Natural killer cell (primary cell): ENCODE measurements at regions not wholly inside any gene's neighbourhood (a gene's known extent, or its start where the extent isn't known, plus 50 kb on each side); places are given as distances from the start of the nearest gene placed in this dataset.

Experiments
- ATAC-seq, 3 donors: fragments of 150-1000 bp in 2 of 3; fragments of 200-7000 bp in 1 of 3; cut with Tn5 transposase; 1 replicate in 1 of 3; 2 replicates in 2 of 3; pipeline ENCODE4 v1.10.0; 2021; ENCODE audit warnings: mild to moderate bottlenecking in 2 of 3, moderate library complexity in 2 of 3
- DNase-seq, 2 donors: peaks; one replicate each; pipeline versions ENCODE4 v3.0.0 to v3.0.0-alpha.2; 2013 to 2021; ENCODE audit warnings: mixed read lengths in 1 of 2
- H3K27ac ChIP-seq: one replicate; pipeline ENCODE4 v1.5.1; 2013; ENCODE audit warnings: mild to moderate bottlenecking, low read length
- H3K27me3 ChIP-seq: one replicate; pipeline ENCODE4 v1.6.1; 2013; ENCODE audit warnings: low read length; ENCODE audit not compliant: control insufficient read depth, insufficient read depth
- H3K36me3 ChIP-seq: one replicate; pipeline ENCODE4 v1.6.1; 2013; ENCODE audit warnings: low read length; ENCODE audit not compliant: control insufficient read depth, insufficient read depth
- H3K4me1 ChIP-seq: one replicate; pipeline ENCODE4 v1.6.1; 2013; ENCODE audit warnings: low read length; ENCODE audit not compliant: control insufficient read depth, insufficient read depth
- H3K4me3 ChIP-seq: one replicate; pipeline ENCODE4 v1.5.1; 2013; ENCODE audit warnings: low read length
- H3K9me3 ChIP-seq: one replicate; pipeline ENCODE4 v1.6.1; 2013; ENCODE audit warnings: low read length; ENCODE audit not compliant: control insufficient read depth, insufficient read depth
- H3K27ac Mint-ChIP-seq, 2 donors: one replicate each; pipeline ENCODE4 v1.8.0; 2022; ENCODE audit warnings: mild to moderate bottlenecking in 2 of 2, mixed read lengths in 2 of 2, moderate library complexity in 1 of 2
- H3K27me3 Mint-ChIP-seq, 2 donors: one replicate each; pipeline ENCODE4 v1.8.0; 2022; ENCODE audit warnings: low read depth in 2 of 2, mixed read lengths in 2 of 2
- H3K36me3 Mint-ChIP-seq: one replicate; pipeline ENCODE4 v1.8.0; 2022; ENCODE audit warnings: mixed read lengths
- H3K4me1 Mint-ChIP-seq, 2 donors: one replicate each; pipeline ENCODE4 v1.8.0; 2022; ENCODE audit warnings: mixed read lengths in 2 of 2
- H3K4me3 Mint-ChIP-seq: one replicate; pipeline ENCODE4 v1.8.0; 2022; ENCODE audit warnings: mild to moderate bottlenecking, moderate library complexity, mixed read lengths
- H3K9me3 Mint-ChIP-seq, 2 donors: one replicate each; pipeline ENCODE4 v1.8.0; 2022; ENCODE audit warnings: mixed read lengths in 2 of 2
- CTCF ChIP-seq: fragments of 200-600 bp; IDR thresholded peaks from one replicate; pipeline ENCODE4 v1.8.0; 2022; ENCODE audit warnings: antibody characterized with exemption
- WGBS: methylation state at CpG from one replicate; pipeline ENCODE4 v1.1.7; 2013; ENCODE audit warnings: missing lambda C conversion rate; ENCODE audit not compliant: insufficient coverage; 5-methylcytosine and 5-hydroxymethylcytosine counted together
- intact Hi-C: fragments of 100-400 bp; cut with micrococcal nuclease; formaldehyde crosslinking; loops from one replicate; pipeline ENCODE4 v1.14.2; 2022

- H3K36me3 ChIP-seq: no peaks in the 10 kb centered on the region
Observed at GRCh38 chr9:103811462-103811861, 282.6 kb upstream of the SMC2 start.

GRCh38 chr9:103816146-103816545, 278.0 kb upstream of the SMC2 start:
- no peak overlapping the region for H3K27ac ChIP-seq
- no peaks in the 10 kb centered on the region for H3K27me3 Mint-ChIP-seq
- TF ChIP-seq CTCF: no peak
- no peak overlapping the region for H3K4me3 ChIP-seq
- ATAC-seq (no peak), DNase-seq (no peak)
- no peaks in the 10 kb centered on the region for H3K9me3 ChIP-seq
- H3K36me3 ChIP-seq: no peaks in the 10 kb centered on the region
- H3K4me1 Mint-ChIP-seq: no peaks in the 10 kb centered on the region
- no peak overlapping the region for H3K4me3 Mint-ChIP-seq
- intact Hi-C loops: no loop called here
- H3K27ac Mint-ChIP-seq: no peak overlapping the region
- no peaks in the 10 kb centered on the region for H3K27me3 ChIP-seq
- WGBS: 90% methylated on average over 3 of the region's 4 CpGs
- H3K4me1 ChIP-seq: no peaks in the 10 kb centered on the region
- peaks cover 6 to 10% of the 10 kb centered on the region in 2 donors for H3K9me3 Mint-ChIP-seq
- H3K36me3 Mint-ChIP-seq: no peaks in the 10 kb centered on the region

More at GRCh38 chr9:103811462-103811861, 282.6 kb upstream of the SMC2 start:
- Histone ChIP-seq H3K4me1 (no peaks in the 10 kb centered on the region), H3K9me3 (no peaks in the 10 kb centered on the region), H3K27me3 (no peaks in the 10 kb centered on the region), H3K4me3 (no peak overlapping the region), H3K27ac (no peak overlapping the region)
- TF ChIP-seq CTCF: no peak
- ATAC-seq (no peak), DNase-seq (no peak)
- peaks cover 5 to 14% of the 10 kb centered on the region in 2 donors for H3K9me3 Mint-ChIP-seq
- no peak overlapping the region for H3K4me3 Mint-ChIP-seq
- H3K27me3 Mint-ChIP-seq: no peaks in the 10 kb centered on the region
- intact Hi-C loops: no loop called here
- H3K36me3 Mint-ChIP-seq: no peaks in the 10 kb centered on the region
- no peak overlapping the region for H3K27ac Mint-ChIP-seq
- no peaks in the 10 kb centered on the region for H3K4me1 Mint-ChIP-seq

DNA sequence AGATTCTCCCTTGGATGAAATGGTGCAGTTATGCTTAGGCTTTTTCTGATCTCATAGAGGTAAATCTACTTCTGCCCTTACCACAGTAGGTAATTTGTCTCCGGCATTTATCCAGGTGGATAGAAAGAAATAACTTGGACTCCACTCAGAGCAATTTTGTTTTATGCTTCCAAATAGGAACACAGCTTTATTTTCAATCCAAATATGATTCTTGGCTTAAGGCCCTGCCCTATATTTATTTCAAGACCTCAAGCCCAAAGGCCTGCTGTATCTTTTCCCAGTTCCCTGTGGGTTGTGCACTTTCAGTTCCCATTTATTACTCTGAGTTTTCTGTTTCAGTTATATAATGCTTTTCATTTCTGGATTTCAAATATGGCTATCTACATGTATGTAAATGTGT, 274.2 kb upstream of the SMC2 start:
- H3K36me3 ChIP-seq: no peaks in the 10 kb centered on the region
- no peak overlapping the region for H3K4me3 ChIP-seq
- H3K27ac Mint-ChIP-seq: no peak overlapping the region
- H3K27ac ChIP-seq: no peak overlapping the region
- no peaks in the 10 kb centered on the region for H3K9me3 ChIP-seq
- H3K36me3 Mint-ChIP-seq: no peaks in the 10 kb centered on the region
- TF ChIP-seq CTCF: no peak
- H3K27me3 ChIP-seq: no peaks in the 10 kb centered on the region
- no peak for ATAC-seq
- H3K27me3 Mint-ChIP-seq: no peaks in the 10 kb centered on the region
- no peak for DNase-seq
- intact Hi-C loops: no loop called here
- H3K4me3 Mint-ChIP-seq: no peak overlapping the region
- 88% methylated on average over 1 of the region's 1 CpG for WGBS
- no peaks in the 10 kb centered on the region for H3K4me1 ChIP-seq
- no peaks in the 10 kb centered on the region for H3K4me1 Mint-ChIP-seq
- H3K9me3 Mint-ChIP-seq: peaks cover 4 to 6% of the 10 kb centered on the region in 2 donors

DNA sequence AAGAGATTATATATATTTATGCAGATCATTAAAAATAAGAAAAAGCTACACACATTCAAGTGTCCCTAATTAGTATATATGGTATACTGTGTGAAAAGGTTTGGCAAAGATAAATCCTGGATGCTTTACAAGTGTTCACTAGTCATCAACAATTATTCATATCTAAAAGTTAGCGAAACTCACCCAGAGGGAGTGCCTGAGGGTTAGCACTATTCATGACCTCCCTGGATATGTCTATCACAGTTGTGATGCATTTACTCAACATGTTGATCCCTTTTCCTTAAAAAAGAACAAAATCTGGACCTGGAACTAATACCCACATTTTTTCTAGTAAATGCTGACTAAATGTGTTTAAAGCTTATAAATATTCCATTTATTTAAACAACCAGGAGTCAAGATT, 273.0 kb upstream of the SMC2 start:
- H3K27me3 Mint-ChIP-seq: no peaks in the 10 kb centered on the region
- no peaks in the 10 kb centered on the region for H3K36me3 Mint-ChIP-seq
- H3K27ac ChIP-seq: no peak overlapping the region
- H3K27ac Mint-ChIP-seq: no peak overlapping the region
- no peak for ATAC-seq
- 82% methylated on average over 1 of the region's 1 CpG for WGBS
- no peak overlapping the region for H3K4me3 ChIP-seq
- peaks cover 4 to 6% of the 10 kb centered on the region in 2 donors for H3K9me3 Mint-ChIP-seq
- H3K27me3 ChIP-seq: no peaks in the 10 kb centered on the region
- no peak for TF ChIP-seq CTCF
- H3K4me3 Mint-ChIP-seq: no peak overlapping the region
- H3K36me3 ChIP-seq: no peaks in the 10 kb centered on the region
- no peaks in the 10 kb centered on the region for H3K9me3 ChIP-seq
- intact Hi-C loops: no loop called here
- no peak for DNase-seq
- H3K4me1 Mint-ChIP-seq: no peaks in the 10 kb centered on the region
- no peaks in the 10 kb centered on the region for H3K4me1 ChIP-seq
